ENCODE measurements at regions not wholly inside any gene's neighbourhood (a gene's known extent, or its start where the extent isn't known, plus 50 kb on each side); places are given as distances from the start of the nearest gene placed in this dataset.
"Not testable (repeated sequence)": the region's sequence is repeated elsewhere in the genome, so short reads cannot be mapped to it uniquely, and the experiment has no call there.

DNA sequence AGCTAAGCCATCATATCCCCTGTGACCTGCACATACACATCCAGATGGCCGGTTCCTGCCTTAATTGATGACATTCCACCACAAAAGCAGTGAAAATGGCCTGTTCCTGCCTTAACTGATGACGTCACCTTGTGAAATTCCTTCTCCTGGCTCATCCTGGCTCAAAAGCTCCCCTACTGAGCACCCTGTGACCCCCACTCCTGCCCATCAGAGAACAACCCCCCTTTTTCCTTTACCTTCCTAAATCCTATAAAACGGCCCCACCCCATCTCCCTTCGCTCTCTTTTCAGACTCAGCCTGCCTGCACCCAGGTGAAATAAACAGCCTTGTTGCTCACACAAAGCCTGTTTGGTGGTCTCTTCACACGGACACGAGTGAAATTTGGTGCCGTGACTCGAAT is 543.8 kb upstream of the HTR2C start:
- ATAC-seq (ENCODE audit: low read depth); H3K9me3 Mint-ChIP-seq; H3K27ac Mint-ChIP-seq; H3K36me3 Mint-ChIP-seq (ENCODE audit: low read depth); H3K4me1 Mint-ChIP-seq; CTCF ChIA-PET; DNase-seq; H3K27me3 Mint-ChIP-seq; POLR2A ChIA-PET; H3K4me3 Mint-ChIP-seq; intact Hi-C loops (cut with micrococcal nuclease): not testable (repeated sequence)

DNA sequence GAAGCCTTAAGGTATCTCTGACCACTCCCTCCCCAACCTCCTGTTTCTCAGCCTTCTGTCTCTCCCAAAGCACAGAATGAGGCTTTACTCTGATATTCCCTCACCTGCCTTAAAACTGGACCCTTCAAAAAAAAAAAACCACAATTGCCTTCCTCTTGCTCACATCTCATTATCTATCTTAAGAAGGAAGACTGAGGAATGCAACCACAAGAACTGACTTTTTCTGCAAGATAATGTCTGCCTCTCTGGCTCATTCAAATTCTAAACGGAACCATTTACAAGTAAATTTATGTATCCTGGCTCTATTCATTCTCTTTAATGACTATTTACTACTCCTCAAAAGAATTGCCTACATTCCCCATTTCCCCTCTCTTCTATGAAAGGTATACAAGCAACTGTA is 545.5 kb upstream of the HTR2C start:
- H3K9me3 Mint-ChIP-seq = no peaks in the 10 kb centered on the region
- DNase-seq = no peak
- H3K36me3 Mint-ChIP-seq (ENCODE audit: low read depth) = no peaks in the 10 kb centered on the region
- ChIA-PET POLR2A (no interaction called here), CTCF (no interaction called here)
- H3K27me3 Mint-ChIP-seq = no peaks in the 10 kb centered on the region
- ATAC-seq (ENCODE audit: low read depth) = no peak
- TF ChIP-seq, protein P1, sequence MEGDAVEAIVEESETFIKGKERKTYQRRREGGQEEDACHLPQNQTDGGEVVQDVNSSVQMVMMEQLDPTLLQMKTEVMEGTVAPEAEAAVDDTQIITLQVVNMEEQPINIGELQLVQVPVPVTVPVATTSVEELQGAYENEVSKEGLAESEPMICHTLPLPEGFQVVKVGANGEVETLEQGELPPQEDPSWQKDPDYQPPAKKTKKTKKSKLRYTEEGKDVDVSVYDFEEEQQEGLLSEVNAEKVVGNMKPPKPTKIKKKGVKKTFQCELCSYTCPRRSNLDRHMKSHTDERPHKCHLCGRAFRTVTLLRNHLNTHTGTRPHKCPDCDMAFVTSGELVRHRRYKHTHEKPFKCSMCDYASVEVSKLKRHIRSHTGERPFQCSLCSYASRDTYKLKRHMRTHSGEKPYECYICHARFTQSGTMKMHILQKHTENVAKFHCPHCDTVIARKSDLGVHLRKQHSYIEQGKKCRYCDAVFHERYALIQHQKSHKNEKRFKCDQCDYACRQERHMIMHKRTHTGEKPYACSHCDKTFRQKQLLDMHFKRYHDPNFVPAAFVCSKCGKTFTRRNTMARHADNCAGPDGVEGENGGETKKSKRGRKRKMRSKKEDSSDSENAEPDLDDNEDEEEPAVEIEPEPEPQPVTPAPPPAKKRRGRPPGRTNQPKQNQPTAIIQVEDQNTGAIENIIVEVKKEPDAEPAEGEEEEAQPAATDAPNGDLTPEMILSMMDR (IDR thresholded peaks at IDR 0.05) = no peak
- H3K4me3 Mint-ChIP-seq = no peak overlapping the region
- no peaks in the 10 kb centered on the region for H3K4me1 Mint-ChIP-seq
- intact Hi-C loops (cut with micrococcal nuclease) = no loop called here
- no peak overlapping the region for H3K27ac Mint-ChIP-seq

DNA sequence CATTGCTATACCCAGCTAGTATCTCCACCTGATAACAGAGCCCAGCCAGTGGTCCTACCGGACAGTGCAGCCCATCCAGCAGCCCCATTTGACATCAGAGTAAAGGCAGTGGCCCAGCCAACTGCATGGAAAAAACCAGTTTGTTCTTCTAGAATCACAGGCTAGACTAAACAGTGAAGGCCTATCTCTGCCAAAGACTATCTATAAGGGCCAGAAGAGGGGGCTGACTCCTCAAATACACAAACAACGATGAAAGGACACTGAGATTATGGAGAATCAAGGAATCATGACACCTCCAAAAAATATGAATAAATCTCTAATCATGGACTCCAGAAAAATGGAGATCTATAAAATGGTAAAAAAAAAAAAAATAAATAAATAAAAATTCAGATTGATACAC is 546.4 kb upstream of the HTR2C start:
- ChIA-PET CTCF (no interaction called here), POLR2A (no interaction called here)
- H3K36me3 Mint-ChIP-seq (ENCODE audit: low read depth) = no peaks in the 10 kb centered on the region
- intact Hi-C loops (cut with micrococcal nuclease) = no loop called here
- DNase-seq = no peak
- H3K4me1 Mint-ChIP-seq = no peaks in the 10 kb centered on the region
- no peaks in the 10 kb centered on the region for H3K9me3 Mint-ChIP-seq
- H3K27ac Mint-ChIP-seq = no peak overlapping the region
- no peak overlapping the region for H3K4me3 Mint-ChIP-seq
- TF ChIP-seq, protein P1 (IDR thresholded peaks at IDR 0.05) = no peak
- no peak for ATAC-seq (ENCODE audit: low read depth)
- H3K27me3 Mint-ChIP-seq = no peaks in the 10 kb centered on the region

DNA sequence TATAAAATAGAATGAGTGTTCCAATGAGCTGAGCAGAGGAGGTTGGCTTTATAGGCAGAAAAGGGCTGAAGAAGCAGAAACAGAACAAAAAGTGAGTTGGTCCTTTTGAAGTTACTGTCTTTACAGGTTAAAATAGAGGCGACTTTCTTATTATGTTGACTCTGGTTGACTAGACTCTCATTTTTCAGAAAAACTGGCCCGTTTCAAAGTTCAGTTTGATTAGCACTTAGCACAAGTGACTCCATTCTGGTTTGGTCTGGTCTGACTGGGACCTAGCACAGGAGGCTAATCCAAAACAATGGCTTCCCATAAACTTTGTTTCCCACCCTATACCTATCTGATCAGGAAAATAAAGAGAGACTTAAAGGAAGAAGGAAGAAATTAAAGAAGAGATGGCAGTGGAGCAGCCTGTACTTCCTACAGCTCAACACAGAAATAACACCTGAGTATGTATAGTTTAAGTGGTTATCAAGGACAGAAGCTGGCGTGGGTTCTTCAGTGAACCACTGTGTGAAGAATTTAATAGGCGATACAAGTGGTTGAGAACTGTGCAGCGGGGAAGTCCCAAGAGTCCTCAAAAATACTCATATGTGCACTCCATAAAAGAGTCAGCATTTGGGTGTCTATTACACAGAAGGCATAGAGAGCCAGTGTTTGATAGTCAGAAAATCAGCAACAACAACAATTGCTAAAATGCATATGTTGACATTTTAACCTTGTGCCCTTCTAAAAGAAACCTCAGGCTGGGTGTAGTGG is 554.8 kb upstream of the HTR2C start:
- DNase-seq (no peak), ATAC-seq (ENCODE audit: low read depth) (no peak)
- H3K27ac Mint-ChIP-seq = no peak overlapping the region
- POLR2A ChIA-PET = no interaction called here
- CTCF ChIA-PET = no interaction called here
- no peak overlapping the region for H3K4me3 Mint-ChIP-seq
- intact Hi-C loops (cut with micrococcal nuclease) = no loop called here
- H3K36me3 Mint-ChIP-seq (ENCODE audit: low read depth) = no peaks in the 10 kb centered on the region
- TF ChIP-seq, protein P1 (IDR thresholded peaks at IDR 0.05) = no peak
- H3K27me3 Mint-ChIP-seq = no peaks in the 10 kb centered on the region
- no peaks in the 10 kb centered on the region for H3K4me1 Mint-ChIP-seq
- peaks cover 4% of the 10 kb centered on the region for H3K9me3 Mint-ChIP-seq

DNA sequence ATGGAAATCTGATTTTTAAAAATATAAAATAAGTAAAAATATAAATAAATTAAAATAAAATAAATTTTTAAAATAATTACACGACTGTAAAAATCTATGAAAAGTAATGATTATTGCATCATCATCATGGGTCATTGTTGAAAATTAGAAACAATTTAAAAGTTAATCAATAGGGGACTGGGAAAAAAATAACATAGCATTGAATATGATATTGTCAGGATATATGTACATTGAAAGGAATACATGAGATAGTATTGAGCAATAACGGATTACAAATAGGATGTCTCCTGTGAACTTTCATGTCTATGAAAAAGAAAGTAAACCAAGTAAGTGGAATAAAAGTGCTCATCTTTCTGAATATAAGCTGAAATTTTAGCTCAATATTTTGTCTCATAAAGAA is 566.8 kb upstream of the HTR2C start:
- H3K9me3 Mint-ChIP-seq = no peaks in the 10 kb centered on the region
- H3K4me1 Mint-ChIP-seq = no peaks in the 10 kb centered on the region
- DNase-seq = no peak
- no peak overlapping the region for H3K4me3 Mint-ChIP-seq
- H3K27me3 Mint-ChIP-seq = no peaks in the 10 kb centered on the region
- TF ChIP-seq, protein P1 (IDR thresholded peaks at IDR 0.05) = no peak
- ChIA-PET CTCF (no interaction called here), POLR2A (no interaction called here)
- no peaks in the 10 kb centered on the region for H3K36me3 Mint-ChIP-seq (ENCODE audit: low read depth)
- intact Hi-C loops (cut with micrococcal nuclease) = no loop called here
- no peak for ATAC-seq (ENCODE audit: low read depth)
- H3K27ac Mint-ChIP-seq = no peak overlapping the region

DNA sequence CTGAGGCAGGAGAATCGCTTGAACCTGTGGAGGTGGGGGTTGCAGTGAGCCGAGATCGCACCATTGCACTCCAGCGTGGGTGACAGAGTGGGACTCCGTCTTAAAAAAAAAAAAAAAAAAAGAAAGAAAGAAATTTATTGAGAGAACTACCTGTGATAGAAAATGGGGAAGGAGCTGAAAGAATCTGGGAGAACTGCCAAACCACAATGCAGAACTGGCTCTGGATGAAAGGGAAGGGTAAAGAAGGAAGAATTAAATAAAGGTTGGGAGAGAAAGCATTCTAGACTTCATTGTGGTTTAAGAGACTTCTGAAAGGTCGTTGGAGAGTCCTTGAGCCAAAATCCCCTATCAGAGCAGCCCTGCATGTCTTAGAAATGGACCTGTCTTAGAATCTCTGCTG is 567.9 kb upstream of the HTR2C start:
- DNase-seq = no peak
- no peak for ATAC-seq (ENCODE audit: low read depth)
- ChIA-PET CTCF (no interaction called here), POLR2A (no interaction called here)
- no peak overlapping the region for H3K4me3 Mint-ChIP-seq
- intact Hi-C loops (cut with micrococcal nuclease) = no loop called here
- TF ChIP-seq, protein P1 (IDR thresholded peaks at IDR 0.05) = no peak
- H3K27ac Mint-ChIP-seq = no peak overlapping the region
- no peaks in the 10 kb centered on the region for H3K36me3 Mint-ChIP-seq (ENCODE audit: low read depth)
- no peaks in the 10 kb centered on the region for H3K4me1 Mint-ChIP-seq
- no peaks in the 10 kb centered on the region for H3K9me3 Mint-ChIP-seq
- no peaks in the 10 kb centered on the region for H3K27me3 Mint-ChIP-seq
